Effector memory CD4-positive, alpha-beta T cell (primary cell): ENCODE measurements at regions not wholly inside any gene's neighbourhood (a gene's known extent, or its start where the extent isn't known, plus 50 kb on each side); places are given as distances from the start of the nearest gene placed in this dataset.

Experiments used
- DNase-seq, 3 donors: peaks; one replicate each; pipeline ENCODE4 v3.0.0-alpha.2; 2020
- H3K27ac ChIP-seq: 2 replicates; pipeline ENCODE4 v1.7.0; 2013; ENCODE audit warnings: mild to moderate bottlenecking, low read length, moderate library complexity; ENCODE audit not compliant: insufficient read depth, poor library complexity, severe bottlenecking
- H3K27me3 ChIP-seq: replicated peaks from 2 replicates; pipeline ENCODE4 v1.7.0; 2013; ENCODE audit warnings: mild to moderate bottlenecking, low read length; ENCODE audit not compliant: insufficient read depth, control insufficient read depth, poor library complexity, severe bottlenecking
- H3K36me3 ChIP-seq: 2 replicates; pipeline ENCODE4 v1.7.0; 2013; ENCODE audit warnings: mild to moderate bottlenecking, low read length, moderate library complexity; ENCODE audit not compliant: control insufficient read depth, insufficient read depth
- H3K4me1 ChIP-seq: 2 replicates; pipeline ENCODE4 v1.7.0; 2013; ENCODE audit warnings: low read length, mild to moderate bottlenecking; ENCODE audit not compliant: control insufficient read depth, insufficient read depth, poor library complexity, severe bottlenecking
- H3K4me3 ChIP-seq: 2 replicates; pipeline ENCODE4 v1.7.0; 2013; ENCODE audit warnings: low read length, low read depth, mild to moderate bottlenecking; ENCODE audit not compliant: insufficient read depth, poor library complexity, severe bottlenecking
- H3K9me3 ChIP-seq: 2 replicates; pipeline ENCODE4 v1.7.0; 2013; ENCODE audit warnings: mild to moderate bottlenecking, low read length, moderate library complexity; ENCODE audit not compliant: control insufficient read depth

DNA sequence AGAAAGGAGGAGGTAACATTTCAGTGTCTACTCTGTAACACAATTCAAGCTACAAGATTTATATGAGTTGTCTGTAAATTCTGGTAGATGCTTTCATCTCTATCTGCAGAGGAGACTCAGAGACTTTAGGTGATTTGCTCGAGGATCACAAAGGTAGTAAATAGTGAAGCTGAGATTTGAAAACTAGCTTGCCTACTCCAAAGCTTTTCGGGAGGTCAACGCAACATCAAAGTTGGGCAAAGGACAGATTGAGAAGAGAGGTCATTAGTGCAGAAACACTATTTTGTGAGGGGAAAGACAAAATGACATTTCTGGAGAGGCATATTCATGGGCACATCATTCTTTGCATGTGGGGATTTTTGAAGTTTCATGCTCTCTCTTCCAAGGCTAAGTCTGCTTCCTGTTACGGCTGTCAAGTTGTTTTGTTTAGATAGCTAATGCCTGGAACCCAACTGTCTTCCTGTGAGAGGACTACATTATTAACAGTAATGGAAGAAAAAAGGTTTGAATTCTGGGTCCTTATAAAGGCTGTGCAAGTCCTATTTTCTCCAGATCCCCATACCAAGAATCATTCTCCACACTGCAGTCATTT, 413.5 kb upstream of the ZNF462 start:
- no peak overlapping the region for H3K27ac ChIP-seq
- H3K9me3 ChIP-seq: peaks cover 4% of the 10 kb centered on the region
- no peaks in the 10 kb centered on the region for H3K36me3 ChIP-seq
- no peak overlapping the region for H3K4me3 ChIP-seq
- H3K4me1 ChIP-seq: no peaks in the 10 kb centered on the region
- H3K27me3 ChIP-seq: no peaks in the 10 kb centered on the region
- no peak for DNase-seq

DNA sequence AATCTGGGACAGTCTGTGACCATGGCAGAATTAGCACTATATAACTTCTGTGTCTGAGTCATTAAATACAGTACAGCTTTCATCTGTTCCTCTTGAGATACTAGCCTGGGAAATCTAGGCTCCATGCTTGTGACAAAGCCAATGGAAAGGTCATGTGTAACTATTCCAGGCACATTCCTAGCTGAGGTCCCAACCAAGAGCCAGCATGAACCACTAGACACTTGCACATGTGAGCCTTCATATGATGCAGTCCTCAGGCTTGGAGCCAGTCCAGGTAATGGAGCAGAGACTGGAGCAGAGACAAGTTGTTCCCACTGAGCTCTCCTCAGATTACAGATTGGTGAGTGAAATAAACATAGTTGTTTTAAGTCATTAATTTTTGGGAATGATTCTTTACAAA, 412.4 kb upstream of the ZNF462 start:
- Histone ChIP-seq H3K27ac (no peak overlapping the region), H3K27me3 (no peaks in the 10 kb centered on the region), H3K4me3 (no peak overlapping the region), H3K4me1 (no peaks in the 10 kb centered on the region), H3K36me3 (no peaks in the 10 kb centered on the region), H3K9me3 (peaks cover 4% of the 10 kb centered on the region)
- DNase-seq: no peak

DNA sequence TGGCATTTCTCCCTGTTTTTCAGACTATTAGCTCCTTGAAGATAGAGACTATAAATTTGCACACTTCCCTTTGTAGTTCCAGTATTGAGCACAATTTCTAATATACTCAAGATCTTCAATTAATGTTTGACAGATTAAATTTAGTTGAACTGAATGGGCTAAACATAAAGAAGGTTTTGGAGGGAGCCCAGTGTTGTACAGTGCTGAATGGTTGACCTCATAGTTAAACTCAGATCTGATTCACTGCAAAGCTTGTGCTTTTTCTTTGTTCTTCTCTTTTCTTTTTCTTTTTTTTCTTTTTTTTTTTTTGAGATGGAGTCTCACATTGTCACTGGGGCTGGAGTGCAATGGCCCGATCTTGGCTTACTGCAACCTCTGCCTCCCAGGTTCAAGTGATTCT, 411.7 kb upstream of the ZNF462 start:
- Histone ChIP-seq H3K27me3 (no peaks in the 10 kb centered on the region), H3K4me3 (no peak overlapping the region), H3K9me3 (peaks cover 4% of the 10 kb centered on the region), H3K36me3 (no peaks in the 10 kb centered on the region), H3K27ac (no peak overlapping the region), H3K4me1 (no peaks in the 10 kb centered on the region)
- no peak for DNase-seq

DNA sequence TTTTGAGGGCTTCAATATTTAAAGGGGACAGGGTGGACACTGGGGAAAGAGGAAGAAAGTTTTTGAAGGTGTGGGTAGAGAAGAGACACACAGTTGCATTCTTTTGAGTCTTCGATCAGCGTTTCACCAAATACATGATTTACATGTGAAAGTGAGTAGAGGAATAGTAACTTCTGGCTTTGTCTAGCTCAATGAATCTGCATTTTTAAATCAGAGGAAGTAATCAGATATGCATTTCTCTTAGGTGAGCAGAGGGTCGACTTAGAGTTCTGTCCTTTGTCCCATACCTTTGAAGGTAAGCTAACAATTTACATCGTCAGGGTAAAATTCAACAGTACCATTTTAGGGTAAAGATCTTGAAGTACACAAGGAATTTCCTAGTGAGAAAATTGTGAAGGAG, 406.4 kb upstream of the ZNF462 start:
- DNase-seq: no peak
- Histone ChIP-seq H3K27ac (no peak overlapping the region), H3K4me1 (no peaks in the 10 kb centered on the region), H3K9me3 (no peaks in the 10 kb centered on the region), H3K4me3 (no peak overlapping the region), H3K27me3 (no peaks in the 10 kb centered on the region), H3K36me3 (no peaks in the 10 kb centered on the region)

DNA sequence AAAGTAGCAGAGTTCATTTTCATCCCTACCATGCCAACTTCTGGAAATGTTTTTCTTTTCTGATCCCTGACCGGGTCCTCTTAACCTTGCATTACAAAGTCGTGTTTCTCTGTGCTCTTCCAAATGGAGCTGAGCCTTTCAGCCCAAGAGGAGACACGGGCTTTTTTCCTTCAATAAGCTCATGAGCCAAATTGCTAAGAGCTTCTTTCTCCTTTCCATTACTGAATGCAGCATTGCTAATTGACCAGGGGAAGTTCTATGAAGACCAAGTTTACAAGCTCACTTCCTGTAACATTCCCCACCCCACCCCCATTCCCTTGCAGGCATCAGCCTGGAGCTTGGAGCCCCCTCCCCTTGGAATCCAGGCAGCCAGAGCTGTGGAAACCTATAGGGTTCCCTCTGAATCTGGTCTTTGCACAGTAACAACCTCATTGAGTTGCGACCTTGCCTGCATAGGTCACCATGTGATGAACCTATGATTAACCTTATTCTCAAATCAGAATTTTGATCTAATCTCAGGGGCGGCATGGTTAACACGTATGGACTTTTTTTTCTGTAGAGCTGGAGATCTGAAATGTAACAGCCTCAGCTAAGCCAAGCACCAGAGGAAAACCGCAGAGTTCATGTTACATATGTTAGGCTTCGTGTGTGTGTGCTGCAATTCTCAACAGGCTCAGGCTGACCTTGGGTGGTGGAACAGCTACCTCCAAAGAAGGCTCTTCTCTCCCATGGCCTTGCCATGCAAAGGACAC, 395.7 kb upstream of the ZNF462 start:
- H3K4me1 ChIP-seq: no peaks in the 10 kb centered on the region

DNA sequence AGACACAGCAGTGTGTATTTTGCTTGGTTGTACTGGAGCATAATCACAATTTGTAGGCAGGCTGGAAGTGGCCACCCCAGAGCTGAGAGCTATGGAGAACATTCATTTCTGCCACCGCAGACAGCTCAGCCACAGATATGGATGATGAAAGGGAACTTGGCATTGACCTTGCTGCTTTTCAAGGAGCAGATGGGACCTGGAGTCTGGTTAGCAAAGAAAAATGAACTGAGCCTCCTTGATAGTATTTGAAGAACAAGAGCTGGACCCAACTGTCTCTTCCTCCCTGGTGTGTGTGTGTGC, 395.2 kb upstream of the ZNF462 start:
- H3K4me3 ChIP-seq: no peak overlapping the region
- no peaks in the 10 kb centered on the region for H3K27me3 ChIP-seq
- no peak overlapping the region for H3K27ac ChIP-seq
- DNase-seq: no peak
- H3K9me3 ChIP-seq: no peaks in the 10 kb centered on the region
- H3K36me3 ChIP-seq: no peaks in the 10 kb centered on the region
- H3K4me1 ChIP-seq: no peaks in the 10 kb centered on the region

More for the DNA sequence above, 395.7 kb upstream of the ZNF462 start:
- no peak overlapping the region for H3K4me3 ChIP-seq
- no peak overlapping the region for H3K27ac ChIP-seq
- H3K27me3 ChIP-seq: no peaks in the 10 kb centered on the region
- no peaks in the 10 kb centered on the region for H3K9me3 ChIP-seq
- DNase-seq: no peak
- no peaks in the 10 kb centered on the region for H3K36me3 ChIP-seq

DNA sequence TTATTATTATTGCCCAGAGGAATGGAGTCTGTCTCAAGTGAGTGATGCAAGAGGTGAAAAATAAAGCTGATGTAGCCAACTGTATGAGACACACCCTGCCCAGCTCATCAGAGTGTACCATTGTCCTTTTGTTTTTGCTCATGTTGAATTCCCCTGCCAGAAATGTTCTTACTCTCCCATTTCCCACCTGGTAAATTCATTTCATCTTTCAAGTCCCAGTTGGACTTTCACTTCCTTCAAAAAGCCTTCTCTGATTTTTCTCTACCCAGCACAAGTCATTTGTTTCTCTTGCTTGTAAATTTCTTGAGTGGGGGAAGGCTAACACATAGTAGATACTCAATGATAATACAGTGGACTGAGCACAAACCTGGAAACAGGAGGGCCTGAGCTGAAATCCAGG, 394.5 kb upstream of the ZNF462 start:
- Histone ChIP-seq H3K27ac (no peak overlapping the region), H3K4me1 (no peaks in the 10 kb centered on the region), H3K4me3 (no peak overlapping the region), H3K36me3 (no peaks in the 10 kb centered on the region), H3K27me3 (no peaks in the 10 kb centered on the region), H3K9me3 (no peaks in the 10 kb centered on the region)
- DNase-seq: no peak

DNA sequence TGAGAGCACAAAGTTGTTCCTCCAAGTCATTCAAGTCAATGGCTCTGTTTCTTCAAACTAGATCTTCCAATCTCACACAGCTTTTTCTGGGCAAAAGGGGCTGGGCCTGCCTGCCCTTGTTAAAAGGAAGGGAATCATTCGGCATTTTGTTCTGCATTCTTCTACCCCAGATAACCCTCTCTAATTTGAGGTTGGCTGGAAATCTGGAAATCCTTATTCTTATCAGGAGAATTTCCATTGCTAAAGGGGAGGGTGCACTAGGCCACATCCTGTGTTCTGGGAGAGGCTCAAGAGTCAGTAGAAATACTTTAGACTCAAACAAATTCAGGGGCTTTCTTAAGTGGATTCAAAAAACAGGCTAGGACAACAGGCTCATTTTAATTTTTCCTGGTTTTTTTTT, 384.7 kb upstream of the ZNF462 start:
- no peaks in the 10 kb centered on the region for H3K27me3 ChIP-seq
- no peaks in the 10 kb centered on the region for H3K9me3 ChIP-seq
- H3K27ac ChIP-seq: no peak overlapping the region
- H3K4me1 ChIP-seq: no peaks in the 10 kb centered on the region
- DNase-seq: no peak
- H3K36me3 ChIP-seq: no peaks in the 10 kb centered on the region
- H3K4me3 ChIP-seq: no peak overlapping the region

DNA sequence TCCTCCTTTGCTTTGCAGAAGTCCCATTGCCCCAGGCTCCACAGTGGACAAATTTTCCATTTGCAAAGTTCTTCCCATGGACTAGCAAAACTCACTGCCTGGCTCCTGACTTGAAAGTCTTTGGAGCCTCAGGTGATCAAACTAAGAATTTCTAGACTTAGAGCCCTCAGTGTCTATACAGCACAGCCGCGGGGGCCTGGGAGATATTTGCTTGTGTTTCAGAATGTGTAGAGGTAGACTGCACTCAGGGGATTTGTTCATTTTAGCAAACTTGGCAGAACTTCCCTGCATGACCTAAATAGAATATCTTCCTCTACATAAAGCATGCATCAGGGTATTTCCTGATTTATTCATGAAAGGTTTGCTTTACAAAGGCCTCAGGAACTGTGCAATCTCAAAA, 384.2 kb upstream of the ZNF462 start:
- no peaks in the 10 kb centered on the region for H3K27me3 ChIP-seq
- no peak for DNase-seq
- H3K4me3 ChIP-seq: no peak overlapping the region
- no peak overlapping the region for H3K27ac ChIP-seq
- H3K4me1 ChIP-seq: no peaks in the 10 kb centered on the region
- no peaks in the 10 kb centered on the region for H3K36me3 ChIP-seq
- H3K9me3 ChIP-seq: no peaks in the 10 kb centered on the region

DNA sequence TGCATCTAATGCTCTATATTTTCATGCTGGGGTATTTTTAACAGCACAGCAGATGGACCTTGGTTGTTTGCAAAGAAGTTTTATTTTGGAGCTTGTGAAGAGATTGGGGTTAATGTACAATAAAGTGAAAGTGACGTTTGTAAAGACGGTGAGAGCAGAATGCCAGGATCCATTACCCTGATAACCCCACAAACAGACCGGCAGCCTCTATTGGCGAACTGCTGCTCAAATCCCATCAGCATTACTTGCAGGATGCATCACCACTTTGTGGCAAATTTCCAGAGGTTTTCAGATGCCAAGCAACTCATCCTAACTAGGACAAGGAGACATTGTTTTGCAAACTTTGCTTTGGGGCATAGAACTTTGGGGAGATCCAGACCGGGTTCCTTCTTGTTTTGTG, 383.3 kb upstream of the ZNF462 start:
- H3K4me3 ChIP-seq: no peak overlapping the region
- DNase-seq: no peak
- H3K9me3 ChIP-seq: no peaks in the 10 kb centered on the region
- H3K27me3 ChIP-seq: no peaks in the 10 kb centered on the region
- no peaks in the 10 kb centered on the region for H3K36me3 ChIP-seq
- H3K4me1 ChIP-seq: no peaks in the 10 kb centered on the region
- H3K27ac ChIP-seq: no peak overlapping the region
